Fibroblast of the conjunctiva (primary cell): ENCODE measurements at regions not wholly inside any gene's neighbourhood (a gene's known extent, or its start where the extent isn't known, plus 50 kb on each side); places are given as distances from the start of the nearest gene placed in this dataset.

Experiments
- DNase-seq: peaks from one replicate; pipeline ENCODE4 v3.0.0-alpha.2; 2010; ENCODE audit warnings: low read depth

- DNase-seq = peak; percentile 24
Measured at GRCh38 chr3:42012935-42013690, 51.2 kb upstream of the ULK4 start.

- no peak for DNase-seq
Measured at GRCh38 chr3:42012383-42012934, 50.6 kb upstream of the ULK4 start.
